Hematopoietic multipotent progenitor cell treated with erythropoietin and hydrocortisone succinate and interleukin-3 and kit ligand, for 17 days (in vitro differentiated cells): ENCODE measurements at regions not wholly inside any gene's neighbourhood (a gene's known extent, or its start where the extent isn't known, plus 50 kb on each side); places are given as distances from the start of the nearest gene placed in this dataset.

ENCODE experiments used
- DNase-seq: peaks from one replicate; pipeline ENCODE4 v3.0.0-alpha.2; 2015; ENCODE audit warnings: low spot score

DNA sequence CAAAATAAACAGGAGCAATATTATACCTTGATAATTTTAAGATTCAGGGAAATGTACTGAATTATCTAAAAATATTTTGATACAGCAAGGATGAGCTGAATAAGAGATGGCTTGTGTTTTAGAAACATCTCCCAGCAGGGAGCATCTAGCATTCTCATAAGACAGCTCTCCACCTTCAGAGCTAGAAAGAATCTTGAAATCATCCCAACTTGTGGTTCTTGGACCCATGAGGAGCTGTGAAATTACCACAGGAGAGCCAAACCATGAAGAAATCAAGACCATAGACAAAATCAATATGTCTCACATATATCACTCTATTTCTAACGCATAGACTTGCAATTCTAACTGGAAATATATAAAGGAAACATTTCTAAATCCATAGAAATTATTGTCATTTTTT, 210.6 kb upstream of the DKK2 start:
- no peak for DNase-seq

DNA sequence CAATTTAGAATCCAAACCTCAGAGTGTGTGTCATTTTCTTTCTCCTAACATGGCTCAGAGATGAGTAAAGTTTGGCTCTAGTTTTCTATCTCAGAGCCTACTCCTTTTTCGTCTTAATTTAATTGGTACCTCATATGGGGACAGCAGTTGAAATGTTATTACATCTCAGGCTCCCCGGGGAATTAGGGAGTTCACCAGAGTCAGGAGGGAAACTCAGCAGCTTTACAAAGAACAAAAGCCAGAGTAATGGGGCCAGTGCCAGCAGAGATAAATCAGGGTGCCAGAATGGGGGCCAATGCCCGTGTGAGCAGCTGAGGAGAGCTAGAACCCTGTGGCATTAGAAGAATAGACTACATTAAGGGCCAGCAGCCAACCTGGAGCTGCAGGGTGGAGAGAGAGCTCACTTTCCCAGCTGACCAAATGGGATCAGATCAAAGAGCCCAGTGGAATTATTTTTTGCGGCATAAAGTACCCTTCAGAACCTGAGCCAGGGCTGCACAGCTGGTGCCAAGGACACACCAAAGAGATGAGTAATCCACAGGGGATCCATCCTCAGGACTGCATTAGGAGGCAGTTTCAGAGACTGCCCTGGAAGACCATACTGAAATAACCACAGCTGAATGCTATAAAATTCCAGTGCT, 207.1 kb upstream of the DKK2 start:
- DNase-seq: no peak

DNA sequence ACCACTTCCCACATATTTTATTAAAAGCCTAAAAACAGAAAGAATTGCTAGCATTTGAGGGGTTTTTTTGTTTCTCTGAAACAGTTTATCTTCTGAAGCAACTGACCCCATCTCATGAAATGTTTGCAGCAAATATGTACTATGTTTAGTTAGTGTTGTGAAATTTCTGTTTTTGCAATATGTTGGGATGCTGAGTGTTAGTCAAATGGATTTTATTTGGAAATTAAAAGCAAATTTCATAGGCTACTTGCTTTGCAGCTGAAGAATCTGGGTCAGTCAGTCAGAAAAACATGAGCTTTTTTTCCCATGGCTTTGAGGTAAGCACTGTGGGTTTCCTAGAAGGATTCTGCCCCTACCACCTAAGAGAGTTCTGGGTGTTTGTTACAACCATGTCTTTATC, 184.9 kb upstream of the DKK2 start:
- DNase-seq: no peak

DNA sequence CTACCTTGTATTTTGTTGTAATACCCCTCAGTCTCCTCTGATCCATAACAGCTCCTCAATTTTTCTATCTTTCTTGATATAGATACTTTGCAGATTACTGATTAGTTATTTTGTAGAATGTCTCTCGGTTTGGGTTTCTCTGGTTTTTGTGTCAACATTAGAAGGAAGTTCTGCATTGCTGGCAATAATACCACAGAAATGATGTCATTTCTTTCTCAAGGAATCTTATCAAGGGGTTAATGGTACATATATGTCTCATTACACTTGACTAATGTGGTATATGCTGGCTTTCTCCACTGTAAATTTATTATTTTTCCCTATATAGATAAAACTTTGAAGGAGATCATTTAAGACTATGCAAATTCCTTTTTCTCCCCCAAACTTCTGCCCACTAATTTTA, 183.6 kb upstream of the DKK2 start:
- DNase-seq: no peak

DNA sequence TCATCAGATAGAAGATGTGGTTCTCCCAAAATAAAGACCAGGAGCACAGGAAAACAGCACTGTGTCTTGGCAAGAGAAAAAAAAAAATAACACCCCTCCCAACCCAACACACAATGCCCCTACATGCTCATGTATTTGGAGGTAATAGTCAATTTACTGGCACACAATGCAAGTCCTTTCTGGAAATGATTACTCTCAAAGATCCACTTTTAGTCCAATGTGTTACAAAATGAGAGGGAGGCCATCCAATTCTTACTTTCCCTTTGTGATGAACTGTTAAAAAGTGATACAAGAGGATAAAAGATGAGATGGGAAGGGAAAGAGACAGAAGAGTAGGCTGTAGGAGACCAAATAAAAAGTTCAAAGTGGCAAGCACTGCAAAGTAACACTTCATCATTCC, 180.3 kb upstream of the DKK2 start:
- DNase-seq: no peak

DNA sequence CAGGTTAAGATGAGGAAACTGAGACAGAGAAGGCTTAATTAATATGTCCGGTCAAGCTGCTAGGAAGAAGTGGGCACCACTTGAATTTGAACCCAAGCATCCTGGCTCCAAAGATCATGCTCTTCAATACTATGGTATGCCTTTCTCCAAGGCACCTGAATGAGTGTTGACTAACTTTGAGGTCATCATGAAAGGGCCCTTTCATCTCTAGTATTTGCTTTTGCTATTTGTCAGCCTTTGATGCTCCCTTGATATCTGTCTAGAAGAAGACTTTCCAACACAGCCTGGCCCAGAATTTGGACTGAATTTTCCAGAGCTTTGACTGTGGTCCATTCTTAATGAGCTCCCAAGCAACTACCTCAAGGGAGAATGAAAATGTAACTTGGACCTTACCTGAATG, 179.1 kb upstream of the DKK2 start:
- no peak for DNase-seq

DNA sequence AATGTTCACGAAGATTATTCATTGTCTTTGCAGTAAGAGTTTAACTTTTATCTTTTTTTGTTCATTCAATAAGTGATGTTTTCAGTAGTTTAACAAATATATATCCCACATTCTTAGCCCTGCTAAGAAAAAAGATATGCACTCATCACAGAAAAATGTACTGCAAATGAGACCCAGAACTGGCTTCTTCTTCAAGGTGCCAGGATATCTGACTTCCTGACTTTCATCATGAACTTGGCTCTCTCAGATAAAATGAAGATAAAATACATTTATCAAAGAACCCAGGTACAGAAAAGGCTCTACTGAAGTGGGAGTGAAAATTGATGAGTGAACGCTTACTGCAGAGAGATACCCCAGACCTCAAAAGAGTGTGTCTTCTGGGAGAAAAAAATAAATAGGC, 177.8 kb upstream of the DKK2 start:
- DNase-seq: no peak

DNA sequence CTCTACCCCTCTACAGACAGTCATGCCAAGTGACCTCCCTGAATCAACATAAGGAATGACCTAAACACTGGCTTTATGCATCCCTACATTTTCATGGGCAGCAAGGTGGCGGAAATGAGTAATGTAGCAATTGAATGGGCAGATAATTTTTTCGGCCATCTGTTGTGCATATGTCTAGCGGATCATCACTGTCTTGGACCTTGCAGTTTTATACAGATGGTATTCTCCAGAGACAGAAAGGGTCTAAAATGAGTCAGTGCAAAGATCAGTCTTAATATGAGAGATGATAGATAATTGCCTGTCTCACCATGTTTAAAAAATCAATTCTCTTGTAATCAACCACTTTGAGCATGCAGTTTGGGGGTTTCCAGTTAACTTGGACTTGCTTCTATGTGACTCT, 177.3 kb upstream of the DKK2 start:
- DNase-seq: no peak

DNA sequence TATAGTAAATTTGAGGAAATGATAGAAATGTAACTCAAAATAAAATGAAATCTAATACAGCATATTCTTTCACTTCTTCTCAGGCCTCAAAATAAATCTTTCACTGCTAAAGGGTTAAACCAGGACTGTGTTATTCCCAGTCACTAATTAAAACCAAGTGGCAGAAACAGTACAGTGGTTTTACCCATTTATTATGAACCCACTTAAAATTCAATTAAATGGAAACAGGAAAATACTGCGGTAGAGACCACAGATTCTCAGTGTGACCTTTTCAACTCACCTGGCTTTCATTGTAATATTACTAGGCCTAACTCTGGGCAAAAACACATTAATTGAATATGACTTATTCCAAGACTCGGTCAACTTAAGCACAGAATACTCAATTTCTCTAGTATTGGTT, 176.5 kb upstream of the DKK2 start:
- no peak for DNase-seq

DNA sequence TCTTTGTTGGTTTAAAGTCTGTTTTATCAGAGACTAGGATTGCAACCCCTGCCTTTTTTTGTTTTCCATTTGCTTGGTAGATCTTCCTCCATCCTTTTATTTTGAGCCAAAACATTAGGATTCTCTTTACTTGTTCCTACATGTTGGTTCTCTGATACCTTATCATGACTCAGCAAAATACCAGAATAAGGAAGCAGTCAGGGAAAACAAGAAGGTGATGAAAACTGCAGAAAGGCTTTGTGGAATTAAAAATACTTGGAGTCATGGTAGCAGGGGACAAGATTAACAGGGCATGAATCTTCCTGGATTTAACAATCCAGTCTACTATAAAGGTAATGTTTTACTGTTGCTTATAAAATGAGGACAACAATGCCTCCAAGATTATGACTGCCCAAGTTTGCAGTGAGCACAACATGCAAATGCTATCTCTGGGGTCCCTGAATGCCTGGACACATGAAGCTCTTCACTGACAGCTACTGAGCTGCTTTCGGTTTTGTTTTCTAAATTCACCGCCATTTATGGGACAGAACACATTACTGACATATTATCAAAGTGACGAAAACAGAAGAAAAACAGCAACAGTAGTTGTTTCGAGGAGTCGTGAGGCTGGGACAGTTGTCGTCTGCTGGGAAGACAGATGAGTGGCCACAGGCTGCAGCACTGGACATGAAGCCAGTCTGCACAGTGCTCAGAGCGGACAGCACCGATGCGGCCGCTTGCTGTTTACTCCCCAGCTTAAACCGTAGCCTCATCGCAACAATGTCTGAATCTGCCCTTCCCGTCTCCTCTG, 174.5 kb upstream of the DKK2 start:
- no peak for DNase-seq

DNA sequence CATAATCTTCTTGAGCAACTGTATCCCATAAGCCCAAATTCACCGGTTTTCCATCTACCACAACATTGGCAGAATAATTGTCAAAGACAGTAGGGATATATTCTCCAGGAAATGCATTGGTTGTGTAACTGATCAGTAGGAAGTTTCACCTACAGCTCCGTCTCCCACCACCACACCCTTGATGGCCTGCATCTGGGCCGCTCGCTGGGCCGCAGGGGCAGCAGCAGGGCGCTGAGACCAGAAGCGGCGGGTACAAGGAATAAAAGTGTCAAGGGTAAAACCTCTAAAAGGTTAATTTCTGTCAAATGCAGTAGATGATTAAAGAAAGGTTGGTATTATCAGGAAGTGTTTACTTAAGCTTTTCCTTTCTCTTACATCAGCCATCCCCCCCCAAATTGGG, 167.6 kb upstream of the DKK2 start:
- DNase-seq: no peak

DNA sequence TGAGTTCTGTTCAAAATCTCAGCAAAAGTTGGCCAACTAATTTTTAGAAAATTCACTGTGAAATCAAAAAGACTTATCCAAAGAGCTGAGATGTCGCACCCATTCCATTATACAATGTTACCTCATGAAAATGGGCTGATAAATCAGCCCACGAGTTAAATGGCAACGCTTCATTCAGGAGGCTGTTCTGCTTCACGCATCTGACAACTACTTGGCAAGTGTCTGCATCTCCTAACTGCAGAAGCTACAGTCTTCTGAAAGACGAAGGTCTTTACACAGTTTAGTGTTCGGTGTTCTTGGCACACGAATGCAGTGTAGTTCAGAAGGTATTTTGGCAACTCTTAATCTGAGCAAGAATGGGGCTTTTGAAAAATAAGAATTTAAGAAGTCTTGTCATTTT, 166.6 kb upstream of the DKK2 start:
- no peak for DNase-seq

DNA sequence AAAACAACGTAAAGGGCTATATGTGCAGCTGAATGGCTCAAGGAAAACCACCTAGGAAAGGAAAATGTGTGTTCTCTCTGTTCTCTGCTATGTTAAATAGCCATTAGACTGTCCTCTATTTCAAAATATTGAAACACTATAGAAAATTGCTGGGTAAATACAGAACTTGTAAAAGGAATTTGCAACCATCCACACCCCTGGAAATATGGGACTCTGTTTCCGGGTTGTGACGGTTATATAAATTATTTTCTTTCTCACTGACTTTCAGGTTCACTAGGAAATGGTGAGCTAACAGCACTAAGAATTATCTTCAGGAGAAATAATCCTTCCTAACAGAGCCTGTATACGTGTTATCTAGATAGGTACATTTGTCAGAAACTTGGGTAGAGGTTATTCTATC, 161.0 kb upstream of the DKK2 start:
- no peak for DNase-seq

DNA sequence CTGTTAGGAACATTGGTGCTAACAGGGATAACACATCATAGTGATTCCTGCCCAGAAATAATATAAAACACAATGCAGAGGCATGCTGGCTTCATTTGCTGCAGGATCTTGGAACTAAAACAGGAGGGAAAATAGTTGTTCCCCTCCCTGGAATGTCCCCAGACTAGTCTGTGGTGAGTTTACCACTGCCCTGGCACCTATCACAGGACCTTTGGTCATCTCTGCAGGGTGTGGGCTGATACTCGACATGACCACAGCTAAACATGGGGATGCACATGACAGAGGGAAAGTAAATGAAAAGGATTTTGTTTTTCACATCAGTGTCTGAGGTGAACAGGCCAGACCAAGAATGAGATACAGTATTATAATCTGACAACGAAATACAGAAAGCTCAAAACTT, 160.2 kb upstream of the DKK2 start:
- no peak for DNase-seq

DNA sequence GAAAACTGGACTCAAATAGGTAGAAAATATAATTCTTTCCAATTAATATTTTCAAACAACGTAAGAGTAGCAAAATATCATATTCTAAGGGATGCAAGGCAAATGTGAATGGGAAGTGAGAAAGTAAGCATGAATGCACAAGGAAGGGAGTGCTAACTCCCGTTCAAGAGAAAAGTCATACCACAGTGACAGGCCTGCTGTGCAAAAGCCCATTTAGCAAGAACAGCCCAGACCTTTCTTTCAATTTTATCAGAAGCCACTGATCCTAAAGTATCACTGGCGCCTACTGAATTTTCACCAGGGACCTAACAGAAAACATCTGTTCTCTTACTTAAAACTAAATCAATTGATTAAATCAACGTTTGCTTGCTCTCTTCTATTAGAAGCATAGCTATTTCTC, 157.9 kb upstream of the DKK2 start:
- DNase-seq: no peak

DNA sequence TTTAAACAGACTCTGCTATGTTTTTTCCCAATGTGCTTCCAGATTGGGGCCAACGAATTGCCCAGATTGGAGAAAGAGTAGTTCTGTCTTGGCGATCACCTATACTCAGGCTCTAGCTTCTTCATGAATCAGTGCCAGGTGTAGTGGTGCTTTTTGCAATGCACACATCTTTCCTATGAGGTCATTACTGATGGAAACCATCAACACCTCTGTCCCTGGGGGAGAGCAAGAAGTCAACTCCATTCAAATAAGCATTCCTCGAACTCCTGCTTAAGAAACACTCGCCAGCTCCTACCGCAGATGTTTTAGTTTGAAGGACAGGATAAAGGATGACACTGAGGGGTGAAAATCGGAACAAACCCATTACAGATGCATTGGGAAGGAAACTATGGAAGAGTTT, 156.5 kb upstream of the DKK2 start:
- DNase-seq: no peak

DNA sequence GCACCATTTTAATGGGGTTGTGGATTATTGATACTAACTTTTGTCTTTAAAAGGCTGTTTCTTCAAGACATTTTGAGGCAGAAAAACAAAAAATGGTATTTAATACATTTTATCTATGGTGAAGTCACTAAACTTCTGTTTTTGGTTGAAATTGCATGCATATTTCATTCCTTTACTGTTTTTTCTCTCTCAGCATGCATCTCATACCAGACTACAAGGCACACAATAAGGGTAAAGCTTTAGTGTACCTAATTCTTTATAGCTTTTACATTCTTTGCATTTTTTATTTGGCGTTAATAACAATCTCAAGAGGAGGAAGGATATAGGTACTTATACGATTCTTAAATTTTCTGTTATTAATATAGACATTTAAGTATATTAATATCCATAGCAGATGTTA, 151.0 kb upstream of the DKK2 start:
- DNase-seq: no peak

DNA sequence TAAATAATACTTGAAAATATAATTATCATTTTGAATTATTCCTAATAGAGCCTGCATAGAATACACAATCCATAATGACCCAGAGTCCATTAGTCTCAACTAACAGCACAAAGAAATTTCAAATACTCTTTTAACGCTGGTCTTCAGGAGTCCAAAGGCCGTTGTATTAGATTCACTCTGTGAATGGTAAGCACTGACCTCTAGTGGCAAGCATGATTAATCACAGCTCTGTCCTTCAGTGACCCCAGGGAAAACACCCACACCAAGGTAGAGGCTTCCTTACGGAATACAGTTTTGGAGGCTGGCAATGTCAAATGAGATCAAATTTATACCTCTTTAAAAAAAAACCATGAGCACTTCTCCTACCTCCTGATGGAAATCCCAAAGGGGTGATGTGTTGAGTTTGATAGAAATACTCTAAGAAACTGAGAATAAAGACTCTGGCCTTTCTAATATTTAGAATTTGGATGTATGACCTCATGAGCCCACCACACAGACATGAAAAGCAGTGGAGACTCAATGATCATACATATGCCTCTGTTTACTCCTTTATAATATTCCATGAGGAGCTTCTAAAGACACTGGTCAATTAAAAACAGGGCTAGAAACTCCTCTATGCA, 147.2 kb upstream of the DKK2 start:
- DNase-seq: peak; percentile 9

DNA sequence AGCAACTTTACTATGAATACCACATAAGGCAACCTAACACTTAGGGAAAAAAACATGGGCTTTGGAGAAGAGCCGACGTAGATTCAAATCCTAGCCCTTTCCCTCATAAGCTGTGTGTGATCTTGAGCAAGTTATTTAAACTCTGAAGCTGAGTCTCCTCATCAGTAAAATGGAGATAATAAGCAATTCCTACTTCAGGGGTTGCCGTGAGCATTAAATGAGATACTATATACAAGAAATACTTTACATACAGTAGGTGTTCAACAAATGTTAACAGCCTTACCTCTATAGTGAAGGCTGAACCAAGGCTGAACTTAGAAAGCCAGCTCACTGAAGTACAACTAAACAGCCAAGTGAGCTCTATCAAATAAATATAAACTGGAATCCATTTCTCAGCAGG, 146.2 kb upstream of the DKK2 start:
- no peak for DNase-seq

DNA sequence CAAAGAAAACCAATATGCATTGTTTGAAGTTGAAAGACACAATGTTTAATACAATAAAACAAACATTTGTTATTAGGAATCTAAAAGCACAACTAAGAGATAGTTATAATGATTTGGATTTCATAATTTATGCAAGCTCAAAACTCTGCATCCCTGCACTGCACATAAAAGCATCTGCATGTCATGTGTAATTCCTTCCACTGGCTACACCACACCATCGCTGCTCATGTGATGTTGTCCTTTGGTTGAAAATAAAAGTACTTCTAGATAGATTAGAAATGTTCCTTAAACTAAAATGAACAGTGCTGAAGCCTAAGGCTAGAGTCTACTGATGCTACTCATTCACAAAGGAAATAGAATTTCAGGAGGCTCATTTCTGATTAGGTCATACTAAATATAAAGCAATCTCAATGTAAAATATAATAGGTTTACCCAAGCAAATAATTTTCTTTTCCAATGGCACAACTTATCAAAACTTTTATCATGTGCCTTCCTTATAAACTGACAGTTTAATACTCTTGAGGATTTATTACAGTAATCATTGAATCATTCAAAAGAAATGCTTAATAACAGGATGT, 130.8 kb upstream of the DKK2 start:
- no peak for DNase-seq

DNA sequence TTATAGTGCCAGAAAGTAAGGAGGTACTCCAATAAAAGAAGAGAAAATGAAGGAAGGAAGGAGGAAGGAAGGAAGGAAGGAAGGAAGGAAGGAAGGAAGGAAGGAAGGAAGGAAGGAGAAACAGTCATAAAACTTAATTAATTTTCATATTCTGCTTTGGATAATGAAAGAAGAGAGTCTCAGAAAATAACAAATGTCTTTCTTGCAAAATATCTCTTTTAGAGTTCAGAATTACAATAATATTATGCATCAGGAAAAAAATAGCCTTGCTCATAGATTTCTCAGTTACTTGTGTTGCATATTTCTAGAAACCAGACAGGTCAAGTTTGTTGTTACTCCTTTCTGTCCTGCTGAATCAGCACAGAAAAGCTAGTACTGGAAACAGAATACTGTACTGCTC, 130.1 kb upstream of the DKK2 start:
- DNase-seq: no peak

DNA sequence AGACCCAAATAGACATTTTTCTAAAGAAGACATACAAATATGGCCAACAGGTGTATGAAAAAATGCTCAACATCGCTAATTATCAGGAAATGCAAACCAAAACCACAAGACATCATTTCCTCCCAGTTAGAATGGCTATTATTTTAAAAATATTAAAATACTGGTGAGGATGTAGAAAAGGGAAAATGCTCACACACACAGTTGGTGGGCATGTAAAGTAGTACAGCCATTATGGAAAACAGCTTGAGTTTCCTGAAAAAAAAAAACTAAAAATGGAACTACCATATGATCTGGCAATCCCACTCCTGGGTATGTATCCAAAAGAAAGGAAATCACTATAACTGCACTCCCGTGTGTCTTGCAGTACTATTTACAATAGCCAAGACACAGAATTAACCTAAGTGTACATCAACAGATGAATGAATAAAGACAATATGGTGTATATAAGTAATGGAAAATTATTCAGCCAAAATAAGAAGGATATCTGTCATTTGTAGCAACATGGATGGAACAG, 128.9 kb upstream of the DKK2 start:
- DNase-seq: no peak

DNA sequence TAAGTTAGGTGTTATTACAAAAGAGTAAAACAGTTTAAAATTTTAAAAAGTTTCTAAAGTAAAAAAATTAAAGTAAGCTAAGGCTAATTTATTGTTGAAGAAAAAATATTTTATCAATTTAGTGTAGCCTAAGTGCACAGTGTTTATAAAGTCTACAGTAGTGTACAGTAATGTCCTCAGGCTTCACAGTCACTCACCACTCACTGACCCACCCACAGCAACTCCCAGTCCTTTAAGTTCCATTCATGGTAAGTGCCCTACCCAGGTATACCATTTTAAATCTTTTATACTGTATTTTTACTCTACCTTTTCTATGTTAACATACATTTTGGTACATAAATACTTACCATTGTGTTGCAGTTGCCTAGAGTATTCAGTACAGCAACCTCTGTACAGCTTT, 120.3 kb upstream of the DKK2 start:
- DNase-seq: no peak
